A549 (cell line): ENCODE measurements at regions not wholly inside any gene's neighbourhood (a gene's known extent, or its start where the extent isn't known, plus 50 kb on each side); places are given as distances from the start of the nearest gene placed in this dataset.
A peak's percentile ranks its signal among the peaks of the same experiment; 100 is the strongest.

Experiments used
- ATAC-seq, 2 experiments: fragments of 200-7000 bp in 1 of 2; fragments of >200 bp in 1 of 2; cut with Nextera tagmentation in 1 of 2; cut with Tn5 transposase in 1 of 2; 3 replicates each; pipeline versions ENCODE4 v1.8.0 to v1.9.1; 2018 to 2020; ENCODE audit warnings: mild to moderate bottlenecking in 1 of 2, moderate library complexity in 1 of 2
- CTCF ChIA-PET: fragments of 300-600 bp; sonication (Branson Sonifier 250); formaldehyde crosslinking; extraction: SDS; loops from one replicate; lab custom pipeline; 2021; ENCODE audit warnings: antibody characterized with exemption, inconsistent platforms; lab: Yijun Ruan, JAX
- POLR2A ChIA-PET: fragments of 350-600 bp; formaldehyde crosslinking; extraction: SDS; loops from one replicate; lab custom pipeline; 2021; ENCODE audit warnings: antibody characterized with exemption, inconsistent platforms; lab: Yijun Ruan, JAX
- DNase-seq, 2 experiments: peaks; one replicate each; pipeline versions ENCODE4 v3.0.0 to v3.0.0-alpha.2; 2011 to 2016; ENCODE audit warnings: low read depth in 1 of 2, low spot score in 1 of 2
- FAIRE-seq: peaks from 2 replicates; lab custom pipeline; 2011; peaks lifted over from hg19 to GRCh38; lab: Jason Lieb, UNC
- H3K27ac ChIP-seq, 2 experiments: fragments of >200 bp; sonication (Bioruptor Twin); formaldehyde crosslinking; 3 replicates each; pipeline ENCODE4 v1.5.1; 2016 to 2017
- H3K4me1 ChIP-seq: fragments of >200 bp; sonication (Bioruptor Twin); formaldehyde crosslinking; 3 replicates; pipeline ENCODE4 v1.6.1; 2016
- H3K4me2 ChIP-seq: fragments of >200 bp; sonication (Bioruptor Twin); formaldehyde crosslinking; 3 replicates; pipeline ENCODE4 v1.6.1; 2016
- H3K4me3 ChIP-seq: fragments of >200 bp; sonication (Bioruptor Twin); formaldehyde crosslinking; 3 replicates; pipeline ENCODE4 v1.5.1; 2016
- H3K9me3 ChIP-seq: fragments of >200 bp; sonication (Bioruptor Twin); formaldehyde crosslinking; 3 replicates; pipeline ENCODE4 v1.6.1; 2016
- BCL3 ChIP-seq: fragments of >200 bp; sonication (Bioruptor Twin); formaldehyde crosslinking; IDR thresholded peaks from 3 replicates; pipeline ENCODE4 v1.6.1; 2016
- CEBPB ChIP-seq, 2 experiments: fragments of >200 bp in 1 of 2; sonication (Bioruptor Twin) in 1 of 2; formaldehyde crosslinking in 1 of 2; IDR thresholded peaks; 2 replicates each; pipeline ENCODE4 v1.6.1; 2012 to 2016
- FOXS1 ChIP-seq: fragments of 250-450 bp; sonication (Bioruptor Pico); IDR thresholded peaks from 2 replicates; pipeline ENCODE4 v1.5.0; 2020; ENCODE audit warnings: mild to moderate bottlenecking, moderate library complexity
- HEYL ChIP-seq: fragments of 250-450 bp; sonication (Bioruptor Pico); IDR thresholded peaks from 2 replicates; pipeline ENCODE4 v1.8.0; 2021; ENCODE audit warnings: mild to moderate bottlenecking, moderate library complexity
- HOXB5 ChIP-seq: fragments of 250-450 bp; sonication (Bioruptor Pico); IDR thresholded peaks from 2 replicates; pipeline ENCODE4 v1.5.0; 2020; ENCODE audit warnings: mild to moderate bottlenecking, moderate library complexity
- JUN ChIP-seq, 2 experiments: fragments of >200 bp; sonication (Bioruptor Twin); formaldehyde crosslinking; IDR thresholded peaks; 2 replicates in 1 of 2; 3 replicates in 1 of 2; pipeline ENCODE4 v1.6.1; 2016 to 2017
- JUNB ChIP-seq: fragments of >200 bp; sonication (Bioruptor Twin); formaldehyde crosslinking; IDR thresholded peaks from 2 replicates; pipeline ENCODE4 v1.6.1; 2016
- MAX ChIP-seq: IDR thresholded peaks from 2 replicates; pipeline ENCODE4 v1.6.1; 2012
- NFE2L2 ChIP-seq: fragments of 150-350 bp; conservative IDR thresholded peaks from 2 replicates; pipeline ENCODE4 v1.6.1; 2014; ENCODE audit warnings: low read length
- PBX3 ChIP-seq: IDR thresholded peaks from 2 replicates; pipeline ENCODE4 v1.6.1; 2012
- PHF8 ChIP-seq: fragments of 200-600 bp; sonication (generic); IDR thresholded peaks from 2 replicates; pipeline ENCODE4 v1.6.1; 2016; ENCODE audit warnings: low read depth, mild to moderate bottlenecking, antibody characterized with exemption, moderate library complexity, borderline replicate concordance
- POLR2A ChIP-seq: IDR thresholded peaks from 2 replicates; pipeline ENCODE4 v1.6.1; 2012; ENCODE audit warnings: mild to moderate bottlenecking, low read length
- RAD21 ChIP-seq, 2 experiments: fragments of >200 bp in 1 of 2; sonication (Bioruptor Twin) in 1 of 2; formaldehyde crosslinking in 1 of 2; IDR thresholded peaks in 1 of 2; conservative IDR thresholded peaks in 1 of 2; 2 replicates in 1 of 2; 3 replicates in 1 of 2; pipeline ENCODE4 v1.6.1; 2012 to 2018; ENCODE audit warnings: inconsistent platforms in 1 of 2
- RCOR1 ChIP-seq: fragments of 150-350 bp; IDR thresholded peaks from 2 replicates; pipeline ENCODE4 v1.6.1; 2014; ENCODE audit warnings: antibody characterized with exemption, low read length, low read depth
- TFCP2L1 ChIP-seq: fragments of 250-450 bp; sonication (Bioruptor Pico); IDR thresholded peaks from 2 replicates; pipeline ENCODE4 v1.5.0; 2021; ENCODE audit warnings: mild to moderate bottlenecking
- TP53 ChIP-seq: fragments of 250-450 bp; sonication (Bioruptor Pico); IDR thresholded peaks from 2 replicates; pipeline ENCODE4 v1.5.0; 2021; ENCODE audit warnings: mild to moderate bottlenecking, moderate library complexity
- ZC3H11A ChIP-seq: fragments of 450-650 bp; IDR thresholded peaks from 2 replicates; pipeline ENCODE4 v1.6.1; 2014; ENCODE audit warnings: antibody characterized with exemption, mild to moderate bottlenecking
- ZNF302 ChIP-seq: fragments of 250-450 bp; sonication (Bioruptor Pico); IDR thresholded peaks from 2 replicates; pipeline ENCODE4 v1.9.0; 2021; ENCODE audit warnings: inconsistent platforms, mild to moderate bottlenecking, moderate library complexity
- WGBS: methylation state at CpG from one replicate; pipeline ENCODE4 v1.1.6; 2017; ENCODE audit errors: missing lambda C conversion rate; 5-methylcytosine and 5-hydroxymethylcytosine counted together

- no peak for DNase-seq
- no peak overlapping the region for H3K4me2 ChIP-seq
- no peaks in the 10 kb centered on the region for H3K9me3 ChIP-seq
- POLR2A ChIA-PET: no interaction called here
- TF ChIP-seq HEYL (CRISPR knock-in tag) (no peak), PHF8 (no peak), JUNB (no peak), ZC3H11A (no peak), POLR2A (no peak), NFE2L2 (no peak), PBX3 (no peak), TFCP2L1 (CRISPR knock-in tag) (no peak)
- TF ChIP-seq, all 56 proteins: peak for 0
- CTCF ChIA-PET: no interaction called here
- Histone ChIP-seq H3K4me3 (no peak overlapping the region), H3K27ac (no peak overlapping the region), H3K4me1 (no peaks in the 10 kb centered on the region)
- ATAC-seq (no peak), FAIRE-seq (no peak)
- 0% methylated on average over 1 of the region's 1 CpG for WGBS
These were observed 576.2 kb downstream of the BCL11B start for GRCh38 chr14:98695809-98696208.

- H3K4me2 ChIP-seq: no peak overlapping the region
- H3K4me1 ChIP-seq: no peaks in the 10 kb centered on the region
- no peak for DNase-seq
- TF ChIP-seq MAX: no peak
- TF ChIP-seq, all 56 proteins: peak for 0
- WGBS: 0% methylated on average over 3 of the region's 3 CpGs
- FAIRE-seq: no peak
- no peak for ATAC-seq
- H3K4me3 ChIP-seq: no peak overlapping the region
- ChIA-PET POLR2A (no interaction called here), CTCF (no interaction called here)
- H3K9me3 ChIP-seq: no peaks in the 10 kb centered on the region
- H3K27ac ChIP-seq: no peak overlapping the region
These were observed 573.7 kb downstream of the BCL11B start for GRCh38 chr14:98698341-98698740.

GRCh38 chr14:98700748-98701147, 571.2 kb downstream of the BCL11B start:
- Histone ChIP-seq H3K4me1 (no peaks in the 10 kb centered on the region), H3K4me2 (no peak overlapping the region), H3K9me3 (no peaks in the 10 kb centered on the region), H3K27ac (no peak overlapping the region), H3K4me3 (no peak overlapping the region)
- CTCF ChIA-PET: interaction anchor here (1.1 to 1.9 kb wide), 2 partner anchors 9 to 11 kb away, joined by 3 to 6 read pairs; no protein-coding TSS in a partner anchor
- POLR2A ChIA-PET: no interaction called here
- WGBS: 13% methylated on average over 3 of the region's 3 CpGs
- DNase-seq (no peak), ATAC-seq (no peak), FAIRE-seq (no peak)
- TF ChIP-seq HOXB5 (CRISPR knock-in tag): no peak
- no peak for TF ChIP-seq TP53 (CRISPR knock-in tag)
- TF ChIP-seq RAD21 (conservative IDR thresholded peaks at IDR 0.05 in 1 of 2, IDR thresholded peaks at IDR 0.05 in 1 of 2): no peak
- no peak for TF ChIP-seq JUNB
- no peak for TF ChIP-seq FOXS1 (CRISPR knock-in tag)
- peak in 1 of 2 experiments; percentile 28; a peak in 1 of 4 replicates for TF ChIP-seq CEBPB (IDR thresholded peaks at IDR 0.05)
- no peak for TF ChIP-seq MAX
- TF ChIP-seq RCOR1: no peak

- DNase-seq (no peak), FAIRE-seq (no peak), ATAC-seq (no peak)
- H3K27ac ChIP-seq: no peak overlapping the region
- TF ChIP-seq ZNF302: no peak
- TF ChIP-seq BCL3: no peak
- TF ChIP-seq JUN (IDR thresholded peaks at IDR 0.05): no peak
- POLR2A ChIA-PET: no interaction called here
- H3K4me3 ChIP-seq: no peak overlapping the region
- H3K4me2 ChIP-seq: no peak overlapping the region
- H3K9me3 ChIP-seq: no peaks in the 10 kb centered on the region
- WGBS: 9% methylated on average over 5 of the region's 5 CpGs
- CTCF ChIA-PET: interaction anchor here (1.9 kb wide), 1 partner anchor 9 kb away, joined by 6 read pairs; no protein-coding TSS in a partner anchor
- no peaks in the 10 kb centered on the region for H3K4me1 ChIP-seq
These were observed 570.6 kb downstream of the BCL11B start for GRCh38 chr14:98701377-98701776.
